Activated CD4-positive, alpha-beta T cell treated with anti-CD3 and anti-CD28 coated beads, Interleukin-2, Interleukin-4, amounts not matched to agents 100 ng/mL and 50 ng/mL, durations not matched to agents 16 hours and 8 hours (primary cell): ENCODE measurements at regions not wholly inside any gene's neighbourhood (a gene's known extent, or its start where the extent isn't known, plus 50 kb on each side); places are given as distances from the start of the nearest gene placed in this dataset.

Experiments used
- DNase-seq: peaks from one replicate; pipeline ENCODE4 v3.0.0-alpha.2; 2020; ENCODE audit warnings: low spot score

DNA sequence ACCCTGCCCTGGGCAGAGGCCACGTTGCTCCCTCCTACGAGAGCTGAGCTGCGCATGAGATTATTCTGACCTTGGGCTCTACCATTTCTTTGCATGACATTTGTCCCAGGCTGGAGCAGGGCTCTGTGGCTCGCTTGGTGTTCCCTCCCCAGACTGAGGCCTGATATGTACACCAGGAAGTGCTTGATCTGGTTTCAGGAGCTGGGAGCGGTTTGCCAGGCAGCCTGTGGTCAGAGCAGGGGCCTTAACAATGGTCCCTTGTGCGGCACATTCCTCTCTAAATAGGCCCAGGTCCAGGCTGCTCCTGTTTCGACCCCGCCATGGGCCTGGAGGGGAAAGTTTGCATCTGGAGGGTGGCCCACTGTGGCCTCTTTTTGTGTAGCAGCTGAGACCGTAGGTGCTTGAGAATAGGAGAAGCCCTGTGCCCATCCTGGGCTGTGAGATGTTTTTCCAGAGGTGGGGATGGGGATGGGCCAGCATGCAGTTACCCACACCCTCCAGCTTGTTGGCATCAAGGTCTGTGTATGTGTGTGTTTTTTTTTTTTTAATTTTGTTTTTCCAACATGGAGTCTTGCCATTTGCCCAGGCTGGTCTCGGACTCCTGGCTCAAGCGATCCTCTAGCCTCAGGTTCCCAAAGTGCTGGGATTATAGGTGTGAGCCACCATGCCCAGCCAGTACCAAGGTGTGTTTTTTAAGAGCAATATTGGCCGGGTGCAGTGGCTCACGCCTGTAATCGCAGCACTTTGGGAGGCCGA lies 253.9 kb downstream of the SEC14L1 start:
- no peak for DNase-seq

DNA sequence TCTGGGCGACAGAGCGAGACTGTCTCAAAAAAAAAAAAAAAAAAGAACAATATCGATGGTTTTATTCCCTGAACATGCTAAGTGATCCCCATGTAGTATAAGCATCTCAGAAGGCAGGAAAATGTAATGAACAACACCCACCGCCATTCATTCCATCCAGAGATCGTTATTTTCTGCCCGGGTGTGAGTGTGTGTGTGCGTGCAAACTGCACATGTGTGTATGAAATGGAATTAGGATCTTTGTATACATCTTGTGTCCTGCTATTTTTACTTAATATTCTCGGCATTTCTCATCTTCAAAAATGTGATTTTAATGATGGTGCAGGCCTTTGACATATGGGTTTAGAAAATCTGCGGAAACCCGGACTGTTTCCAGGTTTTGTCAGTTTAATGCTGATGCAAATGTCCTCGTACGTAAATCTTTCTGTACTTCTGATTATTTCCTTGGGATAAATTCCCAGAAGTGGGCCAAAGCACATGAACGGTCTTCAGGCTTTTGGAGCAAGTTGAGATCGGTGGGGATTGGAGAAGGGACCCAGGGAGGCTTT lies 254.8 kb downstream of the SEC14L1 start:
- DNase-seq = no peak

DNA sequence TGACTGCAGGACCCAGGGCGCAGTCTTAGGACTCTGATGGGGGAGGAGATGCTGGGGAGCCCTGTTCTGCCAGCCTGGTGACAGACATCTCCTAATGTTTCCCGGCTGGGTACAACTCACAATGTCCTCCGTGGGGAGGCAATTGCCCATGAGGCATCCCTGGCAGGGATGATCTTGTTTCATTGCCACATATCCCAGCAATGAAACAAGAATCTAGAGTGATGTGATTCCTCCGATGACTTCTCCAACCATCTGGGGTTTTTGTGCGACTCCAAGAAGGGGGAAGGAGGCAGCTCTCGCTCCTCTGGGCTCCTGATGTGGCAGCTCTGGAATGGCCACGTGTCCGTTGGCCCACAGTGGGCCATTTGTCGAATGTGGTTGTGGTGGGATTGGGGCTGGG lies 255.8 kb downstream of the SEC14L1 start:
- no peak for DNase-seq

DNA sequence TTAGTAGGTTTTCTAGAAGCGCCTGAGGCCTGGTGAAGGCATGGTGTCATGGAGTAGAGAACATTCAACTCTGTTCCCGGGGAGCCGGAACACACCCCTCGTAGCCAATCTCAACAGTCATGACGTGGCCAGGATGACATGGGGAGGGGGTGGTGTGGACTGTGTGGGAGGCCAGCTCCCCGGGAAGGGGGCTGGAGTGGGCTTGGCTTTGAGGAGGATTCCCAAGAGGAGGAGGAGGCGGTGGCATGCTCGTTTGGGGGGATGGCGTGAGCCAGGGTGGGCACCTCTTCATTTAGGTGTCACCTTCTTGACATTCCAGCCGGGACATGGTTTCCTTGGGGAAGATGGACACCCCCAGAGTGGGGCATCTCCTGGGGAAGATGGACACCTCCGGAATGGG lies 257.5 kb downstream of the SEC14L1 start:
- DNase-seq = no peak

DNA sequence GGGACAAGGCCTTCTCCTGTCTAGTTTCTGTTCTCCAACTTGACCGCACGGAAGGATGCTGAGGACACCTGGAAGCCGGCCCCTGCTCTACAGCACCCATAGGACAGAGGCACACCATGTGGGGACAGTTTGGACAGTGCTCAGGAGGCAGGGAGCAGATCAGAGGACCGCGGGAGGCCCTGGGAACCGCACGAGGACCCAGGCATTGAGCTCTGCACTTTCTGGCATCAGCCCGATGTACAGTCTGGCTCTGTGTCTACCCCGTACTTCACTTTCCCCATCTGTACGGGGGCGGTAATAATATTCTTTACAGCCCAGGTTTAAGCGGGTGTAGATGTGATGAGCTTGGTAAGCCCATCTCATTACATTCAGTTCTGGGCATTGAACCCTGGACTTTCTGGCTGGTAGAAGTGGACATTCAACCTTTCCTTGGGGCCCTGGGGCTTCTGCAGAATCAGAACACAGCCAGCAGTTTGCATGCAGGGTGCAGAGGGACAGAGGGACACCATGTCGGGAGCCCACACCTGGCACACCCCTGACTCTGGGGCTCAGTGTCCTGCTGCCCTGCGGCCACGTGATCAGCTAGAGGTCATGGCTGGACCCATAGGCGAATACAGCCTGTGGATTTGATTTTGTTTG lies 258.7 kb downstream of the SEC14L1 start:
- DNase-seq = no peak

DNA sequence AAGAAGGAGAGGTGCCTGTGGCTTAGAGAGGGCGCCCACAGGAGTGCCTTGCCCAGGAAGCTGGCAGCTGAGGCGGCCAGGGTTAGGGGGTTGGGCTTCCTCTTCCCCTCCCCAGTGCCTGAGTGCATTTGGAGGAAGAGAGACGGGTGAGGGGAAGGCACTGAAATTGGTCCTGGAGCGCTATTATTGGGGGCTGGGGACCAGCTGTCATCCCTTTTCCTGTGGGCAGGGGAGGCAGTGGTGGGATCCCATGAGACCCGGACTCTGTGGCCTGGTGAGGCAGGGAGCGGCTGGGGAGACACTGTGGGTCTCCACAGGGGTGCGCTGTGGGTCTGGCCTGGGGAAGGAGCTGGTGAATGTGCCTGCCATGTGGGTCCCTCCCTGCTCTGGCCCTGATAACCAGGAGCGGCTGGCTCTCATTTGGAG lies 259.7 kb downstream of the SEC14L1 start:
- DNase-seq = peak; percentile 85

DNA sequence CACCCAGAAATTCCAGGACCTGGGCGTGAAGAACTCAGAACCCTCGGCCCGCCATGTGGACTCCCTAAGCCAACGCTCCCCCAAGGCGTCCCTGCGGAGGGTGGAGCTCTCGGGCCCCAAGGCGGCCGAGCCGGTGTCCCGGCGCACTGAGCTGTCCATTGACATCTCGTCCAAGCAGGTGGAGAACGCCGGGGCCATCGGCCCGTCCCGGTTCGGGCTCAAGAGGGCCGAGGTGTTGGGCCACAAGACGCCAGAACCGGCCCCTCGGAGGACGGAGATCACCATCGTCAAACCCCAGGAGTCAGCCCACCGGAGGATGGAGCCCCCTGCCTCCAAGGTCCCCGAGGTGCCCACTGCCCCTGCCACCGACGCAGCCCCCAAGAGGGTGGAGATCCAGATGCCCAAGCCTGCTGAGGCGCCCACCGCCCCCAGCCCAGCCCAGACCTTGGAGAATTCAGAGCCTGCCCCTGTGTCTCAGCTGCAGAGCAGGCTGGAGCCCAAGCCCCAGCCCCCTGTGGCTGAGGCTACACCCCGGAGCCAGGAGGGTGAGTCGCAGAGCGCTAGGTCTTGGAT lies 261.5 kb downstream of the SEC14L1 start:
- no peak for DNase-seq

DNA sequence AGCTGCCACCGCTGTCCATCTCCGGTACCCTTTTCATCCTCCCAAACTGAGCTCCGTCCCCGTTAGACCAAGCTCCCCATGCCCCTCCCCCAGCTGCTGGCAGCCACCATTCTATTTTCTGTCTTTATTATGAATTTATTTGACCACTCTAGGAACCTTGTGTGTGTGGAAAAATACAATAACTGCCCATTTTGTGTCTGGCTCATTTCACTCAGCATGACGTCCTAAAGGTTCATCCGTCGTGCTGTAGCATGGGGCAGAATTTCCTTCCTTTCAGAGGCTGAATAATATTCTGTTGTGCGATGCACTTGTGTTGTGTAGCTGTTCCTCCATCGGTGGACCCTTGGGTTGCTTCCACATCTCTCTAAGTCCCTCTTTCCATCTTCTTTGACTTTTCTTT lies 263.1 kb downstream of the SEC14L1 start:
- DNase-seq = no peak

DNA sequence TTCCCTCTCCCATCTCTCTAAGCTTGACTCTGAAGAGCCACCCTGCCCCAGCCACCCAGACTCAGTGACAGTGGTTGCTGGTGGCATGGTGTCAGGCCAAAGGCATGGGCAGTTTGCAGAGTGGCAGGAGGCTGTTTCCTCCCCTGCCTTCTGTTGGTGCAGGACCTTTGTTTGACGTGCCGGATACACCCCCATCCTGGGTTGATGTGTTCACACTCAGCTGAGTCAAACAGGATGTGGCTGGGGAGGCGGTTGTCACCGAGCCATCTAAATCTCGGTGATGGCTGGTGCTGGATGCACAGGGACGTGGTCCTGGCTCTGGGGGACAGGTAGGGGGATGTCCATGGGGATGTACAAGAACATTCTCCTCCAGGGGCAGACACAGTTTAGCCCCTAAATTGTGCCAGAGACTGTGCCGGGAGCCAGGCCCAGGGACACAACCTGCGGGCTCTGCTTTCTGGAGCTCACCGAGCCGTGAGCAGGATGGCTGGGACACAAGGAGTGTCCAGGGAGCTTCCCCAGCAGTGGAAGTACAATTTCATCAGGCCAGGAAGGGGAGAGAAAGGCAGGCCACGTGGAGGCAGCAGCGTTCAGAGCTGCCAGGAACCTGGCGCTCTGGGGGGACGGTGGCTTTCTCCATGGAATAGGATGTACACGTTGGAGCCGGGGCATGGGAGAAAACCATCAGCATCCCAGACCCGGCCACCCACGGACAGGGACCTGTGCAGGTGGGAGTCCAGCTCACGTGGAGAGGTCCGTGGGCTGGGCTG lies 264.2 kb downstream of the SEC14L1 start:
- DNase-seq = peak; percentile 94

DNA sequence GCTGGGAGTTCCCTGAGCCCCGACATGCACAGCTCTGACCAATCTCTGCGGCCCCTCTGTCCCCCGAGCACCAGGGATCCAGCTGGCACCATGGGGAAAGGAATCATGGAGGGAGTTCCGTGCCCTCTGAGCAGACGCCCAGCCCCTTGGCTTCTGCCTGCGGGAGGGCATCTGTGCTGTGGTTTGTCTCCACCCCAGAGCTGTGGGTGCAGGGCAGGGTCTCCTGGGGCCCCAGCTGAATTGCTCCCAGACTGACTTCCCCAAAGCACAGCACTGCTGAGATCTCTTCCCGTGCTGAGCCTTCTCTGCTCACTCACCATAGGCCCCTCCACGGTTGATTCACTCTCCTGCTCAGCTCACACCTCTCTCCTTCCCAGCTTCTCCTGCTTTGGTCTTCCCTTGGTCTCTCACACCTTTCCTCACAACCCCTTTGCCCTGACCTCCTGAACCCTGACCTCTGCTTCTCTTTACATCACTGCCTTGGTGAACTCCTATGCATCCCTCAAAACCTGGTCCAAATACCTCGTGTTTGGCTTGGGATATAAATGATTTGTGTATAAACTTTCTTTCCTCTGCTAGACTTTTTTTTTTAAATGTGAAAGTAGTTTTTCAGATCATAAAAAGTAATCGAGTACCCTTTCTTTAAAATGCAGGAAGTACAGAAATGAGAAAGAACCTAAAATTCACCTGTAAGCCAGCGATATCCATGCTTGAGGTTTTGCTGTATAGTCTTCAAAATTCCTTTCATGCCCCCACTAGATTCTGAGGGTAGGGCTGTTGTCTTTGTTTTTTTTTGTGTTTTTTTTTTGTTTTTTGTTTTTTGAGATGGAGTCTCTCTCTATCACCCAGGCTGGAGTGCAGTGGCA lies 265.3 kb downstream of the SEC14L1 start:
- DNase-seq = no peak

DNA sequence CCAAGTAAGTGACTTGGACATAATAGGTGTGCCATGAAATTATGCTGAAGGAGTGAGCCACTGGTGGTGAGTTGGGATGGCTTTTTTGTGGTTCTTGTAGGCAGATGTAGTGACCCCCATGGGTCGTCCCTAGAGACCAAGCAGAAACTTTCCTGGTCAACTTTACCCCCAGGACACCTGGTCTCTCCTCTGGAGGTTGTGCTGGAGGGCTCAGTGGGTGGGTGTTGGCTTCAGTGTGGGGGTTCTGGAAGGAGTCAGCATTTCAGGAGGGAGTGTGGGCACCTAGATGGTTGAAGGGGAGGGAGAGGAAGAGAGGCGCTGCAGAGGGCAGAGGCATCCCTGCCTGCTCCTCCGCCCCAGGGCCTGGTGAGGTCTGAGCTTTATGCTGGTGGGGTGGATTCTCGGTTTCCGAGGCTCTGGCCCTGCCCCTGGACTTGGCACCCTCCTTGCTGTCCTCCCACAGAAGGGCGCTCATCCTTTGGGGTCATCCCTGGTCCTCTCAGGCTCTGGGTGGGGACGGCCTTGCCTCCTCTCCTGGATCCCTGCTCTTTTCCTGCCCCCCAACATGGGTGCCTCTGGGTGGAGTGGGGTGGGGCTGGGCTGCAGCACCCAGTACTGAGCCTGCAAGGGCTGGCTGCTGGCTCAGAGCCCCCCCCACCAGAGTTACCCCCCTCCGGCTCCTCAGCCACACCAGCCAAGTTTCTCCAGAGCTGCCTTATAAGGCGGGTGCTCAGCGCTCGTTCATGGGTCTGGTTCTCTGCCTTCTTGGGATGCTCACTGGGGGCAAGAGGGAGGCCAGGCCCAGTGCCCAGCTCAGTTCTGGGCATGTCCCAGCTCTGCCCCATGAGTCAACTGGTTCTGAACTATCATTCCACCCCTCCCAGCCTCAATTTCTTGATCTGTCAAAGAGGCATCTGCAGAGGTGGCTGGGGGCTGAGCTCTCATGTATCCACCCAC lies 266.8 kb downstream of the SEC14L1 start:
- no peak for DNase-seq

DNA sequence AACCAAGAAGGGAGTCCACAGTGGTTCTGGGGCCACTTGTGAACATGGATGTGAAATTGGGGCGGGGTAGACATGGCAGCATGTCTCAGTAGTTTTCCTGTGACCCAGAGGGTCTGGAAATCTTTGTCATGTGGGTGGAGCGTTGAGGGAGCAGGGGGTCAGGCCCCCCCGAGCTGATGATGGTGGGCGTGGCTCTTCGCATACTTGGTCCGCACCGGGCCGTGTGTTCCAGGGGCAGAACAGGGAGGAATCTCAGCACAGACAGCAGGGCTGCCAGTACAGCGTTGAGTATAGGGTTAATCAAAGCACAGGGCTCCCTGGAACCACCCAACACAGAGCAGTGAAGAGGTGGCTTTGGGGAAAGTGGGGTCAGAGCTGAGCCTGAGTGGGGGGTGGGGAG lies 267.5 kb downstream of the SEC14L1 start:
- DNase-seq = no peak

DNA sequence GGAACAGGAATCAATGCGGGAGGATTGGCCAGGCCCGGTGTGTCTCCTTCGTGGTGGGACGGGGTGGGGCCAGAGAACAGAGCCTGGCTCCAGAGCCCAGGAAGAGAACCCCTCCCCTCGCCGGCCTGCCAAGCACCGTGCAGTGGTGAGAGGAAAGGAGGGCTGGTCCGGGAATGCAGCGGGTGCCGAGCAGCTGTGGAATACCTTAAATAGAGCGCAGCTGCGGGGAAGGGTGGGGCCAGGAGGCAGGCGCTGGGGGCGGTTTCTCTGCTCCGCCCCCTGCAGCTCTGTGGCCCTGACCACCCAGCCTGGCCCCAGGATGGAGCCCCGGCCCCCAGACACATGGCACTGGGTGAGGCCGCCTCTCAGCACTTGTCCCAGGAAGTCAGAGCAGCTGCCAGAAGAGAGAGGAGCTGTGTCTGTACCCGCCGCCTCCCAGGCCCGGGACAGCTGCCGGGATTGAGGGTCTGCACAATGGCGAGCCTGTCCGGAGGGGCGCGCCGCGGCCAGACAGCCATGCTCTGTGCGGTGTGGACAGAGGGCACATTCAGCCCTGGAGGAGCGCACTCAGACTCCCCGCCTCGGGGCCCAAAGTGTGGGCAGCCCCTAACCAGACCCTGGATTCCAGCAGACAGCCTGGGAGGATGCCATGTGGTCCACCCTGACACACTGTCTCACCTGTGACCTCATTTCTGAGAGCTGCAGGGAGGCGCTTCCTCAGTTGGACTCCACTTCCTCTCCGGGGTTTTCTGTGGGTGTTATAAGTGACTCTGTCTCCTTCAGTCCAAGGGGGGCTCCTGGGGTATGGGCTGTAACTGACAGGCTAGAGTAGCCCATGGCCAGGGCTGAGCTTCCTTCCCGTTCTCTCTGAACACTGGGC lies 268.8 kb downstream of the SEC14L1 start:
- no peak for DNase-seq

DNA sequence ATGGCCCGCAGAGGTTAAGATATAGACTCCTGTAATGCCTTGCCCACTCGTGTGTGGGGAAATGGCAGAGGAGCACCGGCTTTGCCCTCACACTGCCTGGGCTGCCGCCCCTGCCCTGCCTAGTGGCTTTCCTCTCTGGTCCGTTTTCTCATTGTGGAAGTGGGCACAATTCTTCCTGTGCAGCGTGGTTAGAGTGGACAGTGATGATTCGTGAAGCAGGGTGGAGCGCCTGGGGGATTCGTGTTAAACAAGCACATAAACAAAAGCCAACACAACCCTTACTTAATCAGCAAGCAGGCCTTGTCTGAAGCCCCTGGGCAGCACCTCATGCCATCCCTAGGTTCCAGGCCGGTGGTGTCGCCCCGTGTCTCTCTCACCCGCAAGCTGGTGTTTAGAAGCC lies 269.7 kb downstream of the SEC14L1 start:
- DNase-seq = no peak

DNA sequence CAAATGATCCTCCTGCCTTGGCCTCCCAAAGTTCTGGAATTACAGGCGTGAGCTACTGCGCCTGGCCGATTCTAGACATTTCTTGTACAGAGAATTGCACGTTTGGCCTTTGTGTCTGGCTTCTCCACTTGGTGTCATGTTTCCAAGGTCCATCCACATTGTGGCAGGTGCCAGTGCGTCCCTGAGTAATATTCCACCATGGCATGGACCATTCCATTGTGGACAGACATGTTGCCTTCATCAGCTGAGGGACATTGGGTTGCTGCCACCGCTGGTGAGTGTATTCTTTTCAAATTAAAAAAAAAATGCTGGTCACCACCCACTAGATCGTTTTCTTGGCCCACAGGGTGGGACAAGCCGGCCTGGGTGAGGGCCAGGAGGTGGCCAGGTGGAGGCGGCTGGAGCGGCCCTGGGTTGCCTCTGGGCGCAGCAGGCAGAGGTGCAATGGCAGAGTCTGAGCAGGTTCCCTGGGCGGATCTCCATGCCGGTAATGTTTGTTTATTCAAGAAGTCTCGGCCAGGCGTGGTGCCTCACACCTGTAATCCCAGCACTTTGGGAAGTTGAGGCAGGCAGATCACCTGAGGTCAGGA lies 274.1 kb downstream of the SEC14L1 start:
- no peak for DNase-seq

DNA sequence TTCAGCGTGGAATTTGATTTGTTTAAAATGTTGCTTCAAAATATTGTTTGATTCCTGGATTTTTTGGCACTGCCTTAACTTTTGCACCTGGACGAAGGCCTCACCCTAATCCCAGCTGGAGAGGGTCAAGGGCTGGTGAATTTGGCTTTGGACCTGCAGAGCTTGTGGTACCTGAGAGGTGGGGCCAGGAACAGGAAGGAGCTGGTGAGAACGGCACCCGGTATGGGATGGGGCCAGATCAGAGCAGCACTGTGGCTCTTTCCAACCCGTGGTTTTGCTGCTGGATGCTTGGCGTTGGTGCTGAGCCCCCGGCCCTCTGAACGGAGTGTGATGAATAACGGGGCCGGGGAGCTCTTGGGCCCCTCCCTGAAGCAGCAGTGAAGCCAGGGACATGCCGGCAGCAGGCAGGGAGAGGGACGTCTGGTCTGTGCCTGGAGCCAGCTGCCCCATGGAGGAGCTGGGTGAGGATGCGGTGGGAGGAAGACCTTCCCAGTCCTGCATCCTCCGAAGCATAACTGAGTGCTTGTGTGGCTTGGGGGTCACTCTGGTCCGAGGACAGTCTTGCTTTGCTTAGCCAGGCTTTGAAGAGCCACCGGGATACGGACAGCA lies 275.4 kb downstream of the SEC14L1 start:
- no peak for DNase-seq

DNA sequence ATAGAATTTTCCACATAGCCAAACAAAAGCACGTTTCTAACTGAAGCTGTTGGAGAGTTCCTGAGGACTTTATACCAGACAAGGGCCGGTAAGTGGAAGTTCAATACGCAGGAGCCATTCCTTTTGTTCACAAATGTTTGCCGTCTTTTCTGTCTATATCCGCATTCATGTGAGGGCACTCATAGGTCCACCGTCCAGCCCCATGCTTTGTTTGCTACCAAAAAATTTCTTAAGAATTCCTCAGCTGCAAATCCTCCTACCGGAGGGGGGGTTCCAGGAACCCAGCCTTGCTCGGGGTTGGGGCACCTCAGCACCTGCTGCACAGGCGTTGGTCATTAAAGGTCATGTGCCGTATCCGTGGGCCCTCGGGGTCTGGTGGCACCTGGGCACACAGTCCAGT lies 276.8 kb downstream of the SEC14L1 start:
- DNase-seq = no peak

DNA sequence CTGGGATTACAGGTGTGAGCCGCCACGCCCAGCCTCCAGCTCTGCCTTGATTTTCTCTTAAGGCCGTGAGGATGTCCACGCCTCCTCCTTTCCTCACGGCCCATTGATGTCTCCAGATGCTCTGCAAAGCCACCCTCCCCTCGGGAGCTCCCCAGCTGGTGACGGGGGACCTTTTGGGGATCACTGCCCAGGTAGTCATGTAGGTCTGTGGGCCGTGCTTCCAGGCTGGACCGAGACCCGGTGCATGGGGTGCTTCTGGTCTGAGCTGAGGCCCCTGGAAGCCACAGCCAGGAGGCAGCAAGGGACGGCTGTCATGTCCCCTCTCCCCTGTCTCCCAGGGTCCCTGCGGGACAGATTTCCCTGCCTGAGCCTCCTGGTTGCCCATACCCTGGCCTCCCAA lies 277.8 kb downstream of the SEC14L1 start:
- no peak for DNase-seq
